ENCODE measurements at regions not wholly inside any gene's neighbourhood (a gene's known extent, or its start where the extent isn't known, plus 50 kb on each side); places are given as distances from the start of the nearest gene placed in this dataset.

- DNase-seq (ENCODE audit: low read depth in 2 of 2, low spot score in 1 of 2), result no peak
Observed at GRCh38 chr15:97547381-97547780, 413.1 kb upstream of the ARRDC4 start.

- no peak for DNase-seq (ENCODE audit: low read depth in 2 of 2, low spot score in 1 of 2)
Observed at GRCh38 chr15:97561529-97561928, 399.0 kb upstream of the ARRDC4 start.

- DNase-seq (ENCODE audit: low read depth in 2 of 2, low spot score in 1 of 2), result no peak
Observed at GRCh38 chr15:97563516-97563915, 397.0 kb upstream of the ARRDC4 start.

- DNase-seq (ENCODE audit: low read depth in 2 of 2, low spot score in 1 of 2), result no peak
Observed at GRCh38 chr15:97566961-97567360, 393.5 kb upstream of the ARRDC4 start.

GRCh38 chr15:97567411-97567810 lies 393.1 kb upstream of the ARRDC4 start:
- DNase-seq (ENCODE audit: low read depth in 2 of 2, low spot score in 1 of 2), result no peak

- no peak for DNase-seq (ENCODE audit: low read depth in 2 of 2, low spot score in 1 of 2)
Observed at GRCh38 chr15:97576929-97577645, 383.4 kb upstream of the ARRDC4 start.

GRCh38 chr15:97585408-97585807 lies 375.1 kb upstream of the ARRDC4 start:
- DNase-seq (ENCODE audit: low read depth in 2 of 2, low spot score in 1 of 2), result no peak

- no peak for DNase-seq (ENCODE audit: low read depth in 2 of 2, low spot score in 1 of 2)
Observed at GRCh38 chr15:97592778-97593177, 367.7 kb upstream of the ARRDC4 start.

GRCh38 chr15:97597801-97598200 lies 362.7 kb upstream of the ARRDC4 start:
- no peak for DNase-seq (ENCODE audit: low read depth in 2 of 2, low spot score in 1 of 2)

- no peak for DNase-seq (ENCODE audit: low read depth in 2 of 2, low spot score in 1 of 2)
Observed at GRCh38 chr15:97598353-97598798, 362.1 kb upstream of the ARRDC4 start.

- DNase-seq (ENCODE audit: low read depth in 2 of 2, low spot score in 1 of 2), result no peak
Observed at GRCh38 chr15:97600190-97600589, 360.3 kb upstream of the ARRDC4 start.

GRCh38 chr15:97604677-97605076 lies 355.8 kb upstream of the ARRDC4 start:
- no peak for DNase-seq (ENCODE audit: low read depth in 2 of 2, low spot score in 1 of 2)

GRCh38 chr15:97615114-97615513 lies 345.4 kb upstream of the ARRDC4 start:
- no peak for DNase-seq (ENCODE audit: low read depth in 2 of 2, low spot score in 1 of 2)

- DNase-seq (ENCODE audit: low read depth in 2 of 2, low spot score in 1 of 2), result no peak
Observed at GRCh38 chr15:97623091-97623661, 337.3 kb upstream of the ARRDC4 start.

GRCh38 chr15:97627634-97628033 lies 332.9 kb upstream of the ARRDC4 start:
- no peak for DNase-seq (ENCODE audit: low read depth in 2 of 2, low spot score in 1 of 2)

GRCh38 chr15:97645758-97646157 lies 314.7 kb upstream of the ARRDC4 start:
- no peak for DNase-seq (ENCODE audit: low read depth in 2 of 2, low spot score in 1 of 2)

GRCh38 chr15:97648728-97649127 lies 311.8 kb upstream of the ARRDC4 start:
- DNase-seq (ENCODE audit: low read depth in 2 of 2, low spot score in 1 of 2), result no peak

GRCh38 chr15:97652041-97652440 lies 308.5 kb upstream of the ARRDC4 start:
- no peak for DNase-seq (ENCODE audit: low read depth in 2 of 2, low spot score in 1 of 2)

- no peak for DNase-seq (ENCODE audit: low read depth in 2 of 2, low spot score in 1 of 2)
Observed at GRCh38 chr15:97652700-97653167, 307.8 kb upstream of the ARRDC4 start.

GRCh38 chr15:97653896-97654295 lies 306.6 kb upstream of the ARRDC4 start:
- no peak for DNase-seq (ENCODE audit: low read depth in 2 of 2, low spot score in 1 of 2)

GRCh38 chr15:97654481-97655076 lies 305.9 kb upstream of the ARRDC4 start:
- DNase-seq (ENCODE audit: low read depth in 2 of 2, low spot score in 1 of 2), result no peak

GRCh38 chr15:97661796-97662195 lies 298.7 kb upstream of the ARRDC4 start:
- DNase-seq (ENCODE audit: low read depth in 2 of 2, low spot score in 1 of 2), result no peak
